ENCODE measurements at regions not wholly inside any gene's neighbourhood (a gene's known extent, or its start where the extent isn't known, plus 50 kb on each side); places are given as distances from the start of the nearest gene placed in this dataset.
"Not testable (repeated sequence)": the region's sequence is repeated elsewhere in the genome, so short reads cannot be mapped to it uniquely, and the experiment has no call there.

DNA sequence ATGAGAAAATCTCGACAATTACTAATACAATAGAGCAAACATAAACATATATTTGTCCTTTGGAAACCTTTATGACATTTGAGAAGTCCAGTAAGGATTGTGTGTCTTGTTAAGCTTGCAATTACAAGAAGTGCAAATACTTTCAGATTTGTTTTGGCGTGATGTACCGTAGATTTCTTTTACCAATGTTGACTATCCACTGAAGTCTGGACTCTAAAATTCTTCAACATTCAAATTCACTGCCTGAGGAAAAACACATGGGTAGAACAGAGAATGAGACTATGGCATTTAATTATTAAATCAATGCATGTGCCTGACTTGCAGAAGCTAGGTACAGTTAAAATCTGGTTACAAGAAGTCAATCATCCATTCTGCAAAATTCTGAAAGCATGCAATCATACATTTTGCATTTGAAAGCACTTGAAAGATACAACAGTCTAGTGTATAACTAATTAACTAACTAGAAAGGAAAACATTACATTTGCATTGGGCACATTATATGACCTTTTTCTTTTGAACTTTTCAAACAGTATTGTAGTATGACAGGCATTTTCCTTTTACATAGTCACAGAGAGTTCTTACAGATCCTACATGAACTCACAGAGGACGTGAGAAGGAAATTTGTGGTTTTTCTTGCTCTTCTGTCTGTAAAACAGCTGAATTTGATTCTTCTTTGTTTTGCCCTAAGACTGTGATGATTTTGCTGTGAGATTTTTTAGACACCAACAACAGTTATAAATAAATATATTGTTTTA is 511.1 kb upstream of the ADGRL4 start:
- DNase-seq (ENCODE audit: low spot score) = no peak

DNA sequence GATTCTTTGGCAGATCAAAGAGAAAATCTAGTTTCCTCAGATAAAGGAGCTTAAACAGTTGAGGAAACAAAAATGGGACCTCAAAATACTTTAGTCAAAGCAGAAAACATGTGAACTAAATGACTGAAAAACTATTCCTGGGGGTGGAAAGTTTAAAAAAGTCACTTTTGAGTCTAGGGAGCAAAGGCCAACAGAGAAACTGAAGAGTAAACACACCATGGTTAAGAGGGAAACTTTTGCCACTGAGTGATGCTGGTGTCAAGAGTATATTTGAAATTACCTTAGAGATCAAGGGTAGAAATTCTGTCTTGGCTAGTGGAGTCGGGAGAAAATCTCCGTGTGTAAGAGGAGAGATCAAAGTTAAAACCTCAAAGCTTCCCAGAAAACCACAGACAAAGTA is 501.2 kb upstream of the ADGRL4 start:
- peak; percentile 23 for DNase-seq (ENCODE audit: low spot score)

DNA sequence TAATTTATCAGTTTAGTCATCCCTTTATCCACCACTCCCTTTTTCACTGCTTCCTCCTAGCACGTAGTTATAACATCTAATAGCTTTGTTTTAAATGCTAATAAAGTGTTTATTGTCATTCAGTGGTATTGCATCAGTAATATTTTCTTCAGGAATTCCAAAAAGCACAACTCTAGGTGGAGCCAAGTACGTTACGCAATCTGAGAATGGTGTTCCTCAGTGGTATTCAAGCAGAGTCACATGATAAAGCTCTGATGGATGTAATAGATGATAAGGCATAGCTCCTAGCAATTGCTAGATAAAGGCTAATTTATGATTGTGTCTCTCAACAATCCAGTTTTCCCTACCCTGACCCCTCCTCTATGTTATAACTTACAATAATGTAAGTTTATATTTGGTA is 494.6 kb upstream of the ADGRL4 start:
- DNase-seq (ENCODE audit: low spot score) = no peak

DNA sequence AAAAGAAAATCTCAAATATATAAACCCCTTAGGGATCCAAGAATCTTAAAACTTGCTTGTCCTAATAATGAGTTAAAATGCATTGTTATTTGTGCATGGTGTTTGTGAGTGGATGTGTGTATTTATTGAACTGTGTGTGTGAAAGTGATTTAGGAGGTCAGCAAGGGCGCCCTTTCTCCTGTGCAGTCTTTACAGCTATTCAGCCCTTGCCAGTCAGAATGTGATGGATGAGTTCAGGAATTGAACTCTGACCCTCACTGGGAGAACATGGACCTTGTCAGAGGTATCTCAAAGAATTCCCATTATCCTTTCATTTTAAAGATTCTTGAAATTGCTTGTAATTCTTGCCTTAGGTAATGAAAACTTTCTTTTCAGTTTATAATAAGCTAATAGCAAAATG is 493.0 kb upstream of the ADGRL4 start:
- DNase-seq (ENCODE audit: low spot score) = peak; percentile 20

DNA sequence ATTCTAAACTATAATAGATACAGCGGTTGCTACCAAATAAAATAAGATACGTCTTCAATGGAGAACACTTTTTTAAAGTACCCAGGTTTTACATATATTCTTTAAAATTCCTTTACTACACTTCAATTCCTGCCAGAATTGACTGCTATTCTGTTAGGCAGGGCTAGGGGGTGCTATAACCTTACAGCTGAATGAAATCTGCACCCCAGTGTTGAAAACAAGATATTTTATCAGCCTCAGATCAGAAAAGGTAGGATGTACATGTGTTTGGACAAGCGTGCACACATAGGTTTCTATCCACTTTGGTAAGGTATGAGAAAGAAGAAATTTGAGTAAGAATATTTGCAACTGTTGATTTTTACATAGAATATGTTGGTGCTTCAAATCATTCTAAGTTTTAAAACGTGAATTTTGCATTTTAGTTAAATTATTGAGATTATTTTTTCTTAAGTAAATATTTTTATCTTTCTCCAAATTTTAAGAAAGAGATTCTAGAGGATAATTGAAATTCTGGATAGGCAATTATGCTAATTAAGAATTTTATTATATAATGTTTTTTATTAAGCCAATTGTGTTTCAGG is 490.8 kb upstream of the ADGRL4 start:
- DNase-seq (ENCODE audit: low spot score) = peak; percentile 34

DNA sequence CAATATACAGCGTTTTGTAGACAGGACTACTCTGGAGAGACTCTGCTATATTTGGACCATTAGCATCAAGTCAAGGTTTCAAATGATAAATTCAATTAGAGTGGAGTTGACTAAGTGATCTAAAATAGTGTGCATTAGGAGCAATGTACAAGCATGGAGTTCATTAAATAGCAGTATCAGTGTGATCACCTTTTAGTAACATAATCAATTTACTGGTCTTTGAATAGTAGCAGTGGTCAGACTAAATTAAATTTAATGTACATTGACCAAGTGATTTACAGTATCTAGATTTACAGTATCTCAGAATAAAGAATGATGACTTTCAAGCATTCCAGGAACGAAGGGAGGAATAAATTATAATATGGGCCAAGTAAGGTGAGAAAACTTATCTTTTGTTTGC is 489.6 kb upstream of the ADGRL4 start:
- no peak for DNase-seq (ENCODE audit: low spot score)

DNA sequence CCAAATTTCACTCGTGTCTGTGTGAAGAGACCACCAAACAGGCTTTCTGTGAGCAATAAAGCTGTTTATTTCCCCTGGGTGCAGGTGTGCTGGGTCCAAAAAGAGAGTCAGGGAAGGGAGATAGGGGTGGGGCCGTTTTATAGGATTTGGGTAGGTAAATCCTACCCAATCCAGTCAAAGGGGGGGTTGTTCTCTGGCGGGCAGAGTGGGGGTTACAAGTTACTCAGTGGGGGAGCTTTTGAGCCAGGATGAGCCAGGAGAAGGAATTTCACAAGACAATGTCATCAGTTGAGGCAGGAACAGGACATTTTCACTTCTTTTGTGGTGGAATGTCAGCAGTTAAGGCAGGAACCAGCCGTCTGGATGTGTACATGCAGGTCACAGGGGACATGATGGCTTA is 487.2 kb upstream of the ADGRL4 start:
- not testable (repeated sequence) for DNase-seq (ENCODE audit: low spot score)

DNA sequence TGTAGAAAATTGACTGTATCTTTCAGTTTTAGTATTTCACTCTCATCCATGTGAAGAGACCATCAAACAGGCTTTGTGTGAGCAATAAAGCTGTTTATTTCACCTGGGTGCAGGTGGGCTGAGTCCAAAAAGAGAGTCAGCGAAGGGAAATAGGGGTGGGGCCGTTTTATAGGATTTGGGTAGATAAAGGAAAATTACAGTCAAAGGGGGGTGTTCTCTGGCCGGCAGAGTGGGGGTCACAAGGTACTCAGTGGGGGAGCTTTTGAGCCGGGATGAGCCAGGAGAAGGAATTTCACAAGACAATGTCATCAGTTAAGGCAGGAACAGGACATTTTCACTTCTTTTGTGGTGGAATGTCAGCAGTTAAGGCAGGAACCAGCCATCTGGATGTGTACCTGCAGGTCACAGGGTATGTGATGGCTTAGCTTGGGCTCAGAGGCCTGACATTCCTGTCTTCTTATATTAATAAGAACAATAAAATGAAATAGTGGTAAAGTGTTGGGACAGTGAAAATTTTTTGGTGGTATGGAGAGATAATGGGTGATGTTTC is 482.1 kb upstream of the ADGRL4 start:
- DNase-seq (ENCODE audit: low spot score) = not testable (repeated sequence)

DNA sequence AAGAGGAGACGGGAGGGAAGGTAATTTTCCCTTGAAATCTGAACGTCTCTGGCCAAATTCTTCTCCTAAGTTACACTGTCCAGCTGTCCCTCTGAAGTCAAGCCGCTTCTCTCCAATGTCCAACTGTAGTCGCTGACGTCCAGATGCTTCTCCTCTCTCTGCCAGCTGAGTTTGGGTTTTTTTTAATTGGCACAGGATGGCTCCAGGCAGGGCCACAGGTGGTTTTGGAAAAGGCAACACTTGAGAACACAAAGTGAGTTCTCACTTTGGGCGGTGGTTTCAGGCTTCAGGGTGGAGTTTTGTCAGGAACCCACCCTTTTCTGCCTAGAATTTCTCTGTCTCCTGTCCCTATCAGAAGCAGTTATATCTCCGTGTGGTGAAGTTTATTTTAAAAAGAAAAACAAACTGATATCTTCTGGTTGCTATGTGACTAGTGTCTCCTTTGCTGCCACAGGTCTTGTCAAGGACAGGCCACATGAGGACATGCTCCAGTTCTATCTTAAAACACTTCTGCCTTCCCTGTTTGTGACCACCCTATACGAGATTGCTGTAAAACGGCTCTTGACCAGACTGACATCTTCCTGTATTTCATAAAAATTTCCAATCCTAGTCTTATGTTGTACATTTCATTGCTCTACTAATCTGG is 472.3 kb upstream of the ADGRL4 start:
- DNase-seq (ENCODE audit: low spot score) = no peak

DNA sequence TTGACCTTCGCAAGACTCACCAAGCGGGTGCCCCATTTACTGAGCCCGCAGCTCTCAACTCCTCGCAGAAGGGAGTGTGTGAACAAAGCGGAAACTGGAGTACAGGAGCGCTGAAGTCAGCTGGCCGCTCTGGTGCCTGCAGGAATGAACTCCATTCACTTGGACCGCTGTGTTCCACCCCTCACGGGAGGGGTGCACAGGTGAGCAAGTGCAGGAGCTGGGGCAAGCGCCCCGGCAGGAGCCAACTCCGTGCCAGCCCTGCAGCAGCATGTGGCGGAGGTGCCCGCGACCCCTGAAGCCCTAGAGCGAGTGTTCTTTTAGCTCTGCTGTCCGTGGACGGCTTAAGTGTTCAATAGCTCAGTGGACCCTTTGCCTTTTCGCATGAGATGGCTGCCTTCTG is 471.6 kb upstream of the ADGRL4 start:
- DNase-seq (ENCODE audit: low spot score) = no peak

DNA sequence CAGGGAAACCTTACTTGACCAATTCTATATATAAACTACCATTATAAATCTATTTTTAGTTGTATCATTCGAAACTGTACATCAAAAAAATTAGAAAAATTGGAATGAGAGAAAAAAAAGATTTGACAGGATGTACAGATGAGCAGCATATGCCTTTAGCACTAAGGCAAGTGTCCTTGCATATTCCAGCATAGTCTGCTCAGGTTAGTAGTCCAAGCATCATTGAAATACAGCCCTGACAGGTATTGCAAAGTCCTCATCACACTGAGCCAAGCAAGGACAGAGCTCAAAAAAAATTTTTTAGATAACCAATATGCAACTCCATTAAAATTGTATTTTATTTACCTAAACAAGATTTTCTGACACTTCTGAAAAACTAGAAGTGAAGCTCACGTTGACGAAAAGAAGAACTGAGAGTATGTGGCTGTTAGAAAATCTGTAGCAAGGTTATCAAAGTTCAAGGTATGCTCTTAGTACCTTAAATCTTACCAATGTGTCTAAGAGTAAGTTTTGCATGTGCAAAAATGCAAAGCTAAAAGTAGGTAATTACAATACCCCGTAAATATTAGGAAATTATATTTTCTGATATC is 465.6 kb upstream of the ADGRL4 start:
- DNase-seq (ENCODE audit: low spot score) = no peak

DNA sequence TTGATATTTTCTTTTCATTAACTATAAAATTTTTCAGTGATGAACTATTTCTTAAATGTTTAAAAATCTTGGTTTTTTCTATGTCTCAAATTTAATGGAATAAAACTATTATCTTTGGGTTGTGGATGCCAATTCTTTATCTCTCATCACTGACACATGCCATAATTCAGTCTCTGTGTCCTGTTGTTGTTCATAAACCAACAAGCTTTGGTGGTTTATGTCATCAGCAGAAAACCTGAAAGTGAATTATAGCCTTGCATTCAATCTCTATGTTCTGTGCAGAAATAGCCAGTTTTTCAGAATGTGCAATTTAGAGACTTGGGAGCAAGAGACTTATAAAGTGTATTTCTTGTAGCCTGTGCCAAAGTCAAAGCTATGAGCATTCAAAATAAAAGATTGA is 462.6 kb upstream of the ADGRL4 start:
- DNase-seq (ENCODE audit: low spot score) = no peak

DNA sequence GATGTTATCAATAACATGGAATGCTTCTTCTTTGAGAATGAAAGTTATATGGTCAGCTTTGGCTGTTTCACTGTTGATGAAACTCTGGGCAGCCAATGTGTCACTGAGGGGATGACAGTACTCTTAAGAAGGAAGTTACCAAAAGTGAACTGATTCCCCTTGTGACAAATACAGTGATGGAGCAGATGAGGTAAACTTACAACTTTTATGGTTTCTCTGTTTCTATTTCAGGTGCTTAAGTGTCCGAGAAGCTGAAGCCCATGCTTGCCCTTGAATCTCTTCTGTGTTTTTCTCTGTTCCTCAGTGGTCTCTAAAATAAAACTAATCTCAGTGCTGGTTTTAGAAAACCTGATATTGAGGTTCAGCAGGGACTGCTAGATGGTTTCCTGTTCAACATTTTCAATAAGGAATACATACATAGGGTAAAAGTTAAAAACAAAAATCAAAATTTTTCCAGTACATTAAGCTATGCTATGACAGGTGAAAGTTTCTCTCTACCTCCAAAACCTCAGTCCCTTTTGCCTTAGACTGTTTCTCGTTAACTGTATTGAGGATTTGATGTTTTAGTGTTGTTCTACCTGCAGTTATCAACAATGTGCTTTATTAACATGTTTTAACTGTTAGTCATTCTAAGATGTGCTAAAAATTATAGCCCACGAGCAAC is 454.4 kb upstream of the ADGRL4 start:
- no peak for DNase-seq (ENCODE audit: low spot score)

DNA sequence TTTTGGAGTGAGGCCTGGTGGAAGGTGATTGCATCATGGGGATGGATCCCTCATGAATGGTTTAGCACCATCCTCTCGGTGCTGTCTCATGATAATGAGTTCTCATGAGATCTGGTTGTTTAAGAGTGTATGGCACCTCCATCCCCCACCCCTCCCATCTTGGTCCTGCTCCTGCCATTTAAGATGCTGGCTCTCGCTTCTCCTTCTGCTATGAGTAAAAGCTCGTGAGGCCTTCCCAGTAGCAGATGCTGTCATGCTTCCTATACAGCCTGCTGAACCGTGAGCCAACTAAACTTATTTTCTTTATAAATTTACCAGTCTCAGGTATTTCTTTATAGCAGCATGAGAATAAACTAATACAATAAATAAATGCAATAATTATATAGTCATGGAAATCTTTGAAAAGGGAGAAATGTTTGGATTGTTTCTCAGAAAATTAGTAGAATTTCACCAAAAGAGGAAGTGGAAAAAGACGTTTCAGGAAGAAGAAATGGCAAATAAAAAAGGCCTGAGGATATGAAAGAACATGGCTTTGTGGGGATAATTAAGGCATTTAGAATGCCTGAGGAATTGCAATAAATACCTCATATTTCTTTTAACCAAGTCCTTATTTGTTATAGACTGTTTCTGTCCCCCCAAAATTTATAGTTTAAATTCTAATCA is 451.2 kb upstream of the ADGRL4 start:
- no peak for DNase-seq (ENCODE audit: low spot score)

DNA sequence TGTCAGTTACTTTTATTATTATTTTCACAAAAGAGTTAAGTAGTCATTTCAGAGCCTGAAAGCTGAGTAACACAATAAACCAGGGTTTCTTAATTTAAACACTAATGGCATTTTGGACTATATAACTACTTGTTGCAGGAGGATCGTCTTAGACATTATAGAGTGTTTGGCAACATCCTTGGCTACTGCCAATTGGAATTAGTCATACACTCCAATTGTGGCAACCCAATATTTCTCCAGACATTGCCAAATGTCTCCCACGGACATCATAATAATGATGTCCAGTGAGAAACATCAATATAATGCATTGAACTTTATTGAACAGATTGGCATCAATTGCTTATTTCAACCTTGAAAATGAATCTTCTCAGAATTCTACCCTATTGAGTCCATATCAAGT is 441.9 kb upstream of the ADGRL4 start:
- no peak for DNase-seq (ENCODE audit: low spot score)

DNA sequence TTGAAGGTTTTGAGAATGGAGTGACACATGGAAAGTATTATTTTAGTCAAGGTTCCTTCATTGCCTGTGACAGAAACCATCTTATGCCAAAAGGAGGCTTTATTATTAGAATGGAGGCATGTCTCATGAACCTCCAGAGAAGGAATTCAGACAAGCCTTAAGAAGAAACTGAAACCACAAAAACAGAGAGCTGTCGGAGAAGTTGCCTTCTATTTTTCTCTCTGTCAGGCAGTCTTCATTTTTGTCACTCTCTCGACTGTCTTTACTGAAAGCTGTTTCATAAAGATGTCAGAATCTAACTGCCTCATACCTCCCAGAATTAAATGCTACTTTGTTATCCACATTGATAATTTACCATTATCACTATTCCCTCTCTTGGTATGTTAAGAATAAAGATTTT is 434.7 kb upstream of the ADGRL4 start:
- DNase-seq (ENCODE audit: low spot score) = no peak

DNA sequence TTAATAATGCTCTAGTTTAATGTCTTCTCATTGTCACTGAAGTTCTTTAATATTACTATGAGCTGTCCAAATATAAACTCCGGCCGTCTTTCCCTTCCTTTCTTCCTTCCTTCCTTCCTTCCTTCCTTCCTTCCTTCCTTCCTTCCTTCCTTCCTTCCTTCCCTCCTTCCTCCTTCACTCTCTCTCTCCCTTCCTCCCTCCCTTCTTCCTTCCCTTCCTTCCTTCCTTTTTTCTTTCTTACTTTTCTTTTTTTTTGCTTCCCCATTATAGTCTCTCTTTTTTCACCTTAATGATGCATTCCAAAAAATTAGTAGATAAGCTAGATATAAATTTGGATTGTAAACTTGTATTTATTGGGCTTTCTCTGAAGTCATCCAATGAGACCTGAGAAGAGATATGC is 431.0 kb upstream of the ADGRL4 start:
- DNase-seq (ENCODE audit: low spot score) = no peak

DNA sequence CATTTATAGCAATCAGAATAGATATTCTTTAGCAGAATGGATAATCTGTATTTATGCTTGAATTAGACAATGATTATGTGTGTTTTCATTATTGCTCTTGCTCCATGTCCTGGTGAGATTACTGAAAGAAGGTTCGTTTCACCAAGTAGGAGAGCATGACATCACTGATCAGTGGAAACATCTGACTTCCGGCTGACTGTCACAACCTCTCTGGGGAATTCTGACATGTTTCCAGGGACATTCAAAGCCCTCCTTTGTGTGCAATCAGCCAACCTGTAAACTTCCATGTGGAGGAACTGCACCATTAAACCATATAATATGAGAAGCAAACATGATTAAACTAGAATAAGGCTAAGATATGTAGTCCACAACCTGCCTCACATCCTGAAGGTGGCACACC is 424.8 kb upstream of the ADGRL4 start:
- DNase-seq (ENCODE audit: low spot score) = no peak

DNA sequence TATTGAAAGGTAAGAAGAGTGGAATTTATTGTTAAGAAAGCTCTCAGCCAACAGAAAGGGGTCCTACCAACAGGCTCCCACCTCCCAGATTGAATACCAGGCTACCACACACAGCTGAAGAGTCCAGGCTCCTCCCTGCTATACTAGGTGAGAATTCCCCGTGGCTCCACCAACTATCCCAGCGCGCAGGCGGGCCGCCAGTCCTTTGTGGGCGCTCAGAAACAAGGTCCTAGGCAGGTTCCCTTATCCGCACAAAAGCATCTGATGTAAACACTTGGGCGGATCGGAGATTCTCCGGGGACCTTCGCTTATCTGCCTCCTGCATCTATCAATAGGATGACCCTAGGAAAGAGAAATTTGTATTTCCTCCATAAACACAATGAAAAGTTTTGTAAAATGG is 423.9 kb upstream of the ADGRL4 start:
- no peak for DNase-seq (ENCODE audit: low spot score)

DNA sequence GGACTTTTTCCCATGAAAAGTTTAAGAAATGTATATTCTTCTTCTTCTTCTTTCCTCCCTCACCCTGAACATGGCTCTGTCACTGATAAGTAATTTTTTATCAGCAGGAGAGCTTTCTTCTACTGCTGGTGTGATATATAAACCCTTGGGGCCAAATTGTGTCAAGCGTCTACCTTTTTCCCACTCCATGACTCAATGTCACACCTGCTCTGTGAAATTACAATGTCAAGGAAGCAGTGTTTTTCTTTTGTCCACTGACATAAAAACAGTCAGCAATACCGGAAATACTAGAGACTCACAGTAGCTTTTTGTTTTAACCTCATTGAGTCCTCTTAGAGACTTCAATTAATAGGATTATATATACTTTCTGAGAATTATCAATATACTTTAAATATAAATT is 416.2 kb upstream of the ADGRL4 start:
- no peak for DNase-seq (ENCODE audit: low spot score)

DNA sequence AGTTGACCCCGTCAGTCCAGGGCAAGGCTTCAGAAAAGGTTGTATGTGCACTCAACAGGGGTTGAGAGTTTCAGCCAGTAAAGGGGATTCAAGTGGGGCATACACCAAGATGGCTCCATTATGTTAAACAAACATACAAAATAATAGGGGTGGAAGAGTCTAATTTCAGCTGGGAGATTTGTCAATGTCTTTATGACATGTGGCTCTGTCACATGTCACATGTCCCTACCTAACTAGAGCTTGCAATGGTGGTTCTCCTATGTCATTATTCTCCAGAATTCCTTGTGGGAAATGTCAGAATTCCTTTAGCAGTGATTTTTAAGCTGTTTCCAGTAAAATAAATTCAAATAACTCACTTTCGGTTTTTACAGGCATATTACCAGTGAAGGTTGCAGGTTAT is 392.0 kb upstream of the ADGRL4 start:
- DNase-seq (ENCODE audit: low spot score) = no peak

DNA sequence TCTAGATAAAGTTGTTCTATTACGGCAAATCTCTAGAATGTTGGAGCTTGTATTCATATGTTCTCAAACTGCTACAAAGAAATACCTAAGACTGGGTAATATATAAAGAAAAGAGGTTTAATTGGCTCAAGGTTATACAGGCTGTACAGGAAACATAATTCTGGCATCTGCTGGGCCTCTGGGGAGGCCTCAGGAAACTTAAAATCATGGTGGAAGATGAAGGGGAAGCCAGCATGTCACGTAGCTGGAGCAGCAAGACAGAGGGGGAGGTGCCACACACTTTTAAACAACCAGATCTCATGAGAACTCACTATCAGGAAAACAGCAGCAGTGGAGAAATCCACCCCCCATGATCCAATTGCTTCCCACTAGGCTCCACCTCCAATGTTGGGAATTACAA is 390.4 kb upstream of the ADGRL4 start:
- no peak for DNase-seq (ENCODE audit: low spot score)

Data from HuH-7 (cell line).